ENCODE measurements at regions not wholly inside any gene's neighbourhood (a gene's known extent, or its start where the extent isn't known, plus 50 kb on each side); places are given as distances from the start of the nearest gene placed in this dataset.

DNA sequence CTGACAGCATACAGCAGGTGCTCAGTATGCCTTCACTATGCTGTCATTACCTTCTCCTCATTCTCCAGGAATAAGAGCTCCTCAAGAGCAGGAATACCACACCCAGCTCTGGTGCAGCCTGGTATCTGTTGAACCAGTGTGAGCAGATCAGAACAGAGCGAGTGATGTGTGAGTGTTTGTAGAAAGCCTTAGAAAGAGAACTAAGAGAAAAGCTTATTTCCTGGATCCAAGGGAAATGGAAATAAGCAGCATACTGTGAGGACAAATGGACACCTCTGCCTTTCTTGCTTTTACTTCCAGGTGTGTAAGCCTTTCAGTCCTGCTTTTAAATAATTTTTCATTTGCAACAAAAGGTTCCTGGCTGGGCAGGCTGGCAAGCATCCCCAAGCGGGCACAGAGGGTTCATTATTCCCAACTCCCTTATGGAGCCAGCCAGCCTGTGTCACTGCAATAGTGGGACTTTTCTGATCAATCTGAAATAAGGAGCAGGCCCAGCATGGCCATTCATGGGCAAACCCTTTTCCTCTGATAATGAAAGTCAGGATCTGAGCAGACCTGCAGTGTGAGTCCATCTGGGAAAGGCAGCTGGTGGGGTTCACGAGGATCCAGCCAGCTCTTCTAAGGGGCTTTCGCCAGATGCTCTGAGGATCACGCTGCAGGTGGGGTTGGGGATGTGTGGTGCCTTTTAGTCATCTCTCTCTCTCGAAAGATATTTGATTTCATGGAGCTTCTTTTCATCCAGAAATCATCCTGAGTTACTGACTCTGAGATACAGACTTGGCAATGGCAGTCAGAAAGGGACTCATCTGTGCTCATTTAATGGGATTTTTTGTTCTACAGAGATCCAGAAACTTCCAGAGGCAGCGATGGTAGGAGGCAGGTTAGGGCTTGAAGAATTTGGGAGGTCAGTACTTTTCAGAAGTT lies 594.9 kb upstream of the CFAP20DC start:
- no peak for DNase-seq

DNA sequence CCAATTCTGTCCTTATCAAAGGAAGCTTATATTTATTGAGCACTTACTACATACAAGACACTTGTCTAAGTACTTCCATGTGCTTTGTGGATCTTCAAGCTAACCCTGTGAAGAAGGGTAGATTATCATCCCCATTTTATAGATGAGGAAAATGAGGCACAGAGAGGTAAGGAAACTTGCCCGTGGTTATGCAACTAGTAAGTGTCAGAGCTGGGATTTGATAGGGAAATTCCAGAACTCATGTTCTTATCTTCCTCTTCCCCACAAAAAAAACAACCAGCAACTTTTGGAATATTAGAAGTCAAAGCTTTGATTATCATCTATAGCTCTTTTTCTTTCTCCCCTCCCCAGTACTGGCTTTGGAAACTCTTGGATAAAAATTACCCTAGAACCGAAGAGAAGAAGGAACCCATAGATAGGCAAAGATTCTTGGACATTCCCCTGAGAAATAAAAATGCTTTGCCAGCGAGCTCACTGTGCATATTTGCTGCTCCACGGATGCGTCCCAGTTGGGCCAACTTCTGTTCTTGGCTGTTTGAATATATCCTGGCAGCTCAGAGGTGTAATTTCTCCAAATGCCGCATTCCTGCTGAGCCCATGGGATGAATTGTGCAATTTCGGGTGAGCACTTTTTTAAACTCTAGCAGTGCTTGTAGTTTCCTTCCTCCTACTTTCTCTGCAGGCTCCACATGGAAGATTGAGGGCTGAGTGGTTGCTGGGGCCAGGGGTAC lies 591.5 kb upstream of the CFAP20DC start:
- peak; percentile 54 for DNase-seq

DNA sequence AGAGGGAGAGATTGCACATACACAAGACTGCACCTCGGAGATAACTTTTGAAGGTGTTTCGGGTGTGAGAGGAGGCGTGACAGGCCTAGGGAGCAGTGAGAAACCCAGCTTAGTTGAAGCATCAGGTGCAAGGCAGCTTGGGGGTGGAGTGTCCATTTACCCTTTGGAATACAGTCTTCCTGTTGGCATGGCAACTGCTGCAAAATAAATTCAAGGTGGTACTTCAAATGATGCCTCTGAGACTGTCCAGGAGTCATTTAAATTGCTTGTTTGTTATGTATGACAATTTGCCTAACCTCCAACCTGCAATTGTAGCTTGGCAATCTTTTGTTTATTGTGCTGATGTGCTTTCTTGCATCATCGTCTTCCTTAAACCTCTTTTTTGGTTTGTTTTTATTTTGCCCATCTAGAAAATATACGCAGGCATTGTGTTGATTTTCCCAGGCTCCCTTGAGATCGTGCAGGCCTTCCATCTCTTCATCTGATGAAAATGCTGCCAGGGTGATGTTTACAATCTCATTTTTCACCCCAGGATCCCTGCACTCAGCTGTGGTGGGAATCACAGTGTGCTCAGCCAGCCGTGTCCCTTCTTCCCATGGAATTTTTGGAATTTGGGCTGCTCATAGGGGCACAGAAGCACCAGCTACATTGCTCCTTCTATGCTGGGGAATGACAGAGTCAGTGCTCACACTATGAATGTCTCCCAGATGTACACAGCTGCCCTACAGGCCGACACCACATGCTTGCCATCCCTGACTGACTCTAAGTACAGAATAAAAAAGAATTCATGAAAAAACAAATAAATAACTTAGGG lies 583.1 kb upstream of the CFAP20DC start:
- peak; percentile 38 for DNase-seq

DNA sequence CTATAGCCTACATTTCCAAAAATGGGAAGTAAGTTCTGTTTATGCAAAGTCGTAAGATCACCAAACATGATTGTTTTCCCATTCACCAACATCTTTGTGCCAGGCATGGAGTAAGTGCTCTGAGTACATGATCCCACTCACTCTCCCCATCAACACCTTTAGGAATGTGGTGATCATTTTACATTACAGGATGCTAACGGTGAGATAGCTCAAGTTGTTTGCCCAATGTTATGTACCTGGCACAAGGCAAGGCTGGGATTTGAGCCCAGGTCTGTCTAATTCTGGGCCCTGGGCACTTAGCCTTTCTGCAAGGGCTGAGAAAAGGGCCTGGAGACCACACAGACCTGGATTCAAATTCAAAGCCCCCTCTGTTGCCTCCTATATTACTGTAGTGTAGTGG lies 581.7 kb upstream of the CFAP20DC start:
- no peak for DNase-seq

DNA sequence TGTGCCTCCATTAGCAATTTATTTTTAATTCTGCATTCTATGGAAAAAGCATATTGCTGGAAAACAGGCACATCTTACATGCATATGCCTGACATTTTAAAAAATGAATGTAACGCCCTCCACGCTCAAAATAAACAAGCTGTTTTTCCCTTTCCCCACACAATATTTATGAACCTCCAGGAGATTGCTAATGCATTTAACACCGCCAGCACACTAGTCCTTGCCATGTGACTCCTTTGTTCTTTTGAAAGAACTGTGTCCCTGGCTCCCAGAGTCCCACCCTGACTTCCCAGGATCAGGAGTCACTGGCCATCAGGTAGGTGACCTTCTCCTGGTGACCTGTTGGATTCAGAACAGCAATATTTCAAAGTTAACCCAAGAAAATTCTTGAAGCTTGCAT lies 571.2 kb upstream of the CFAP20DC start:
- no peak for DNase-seq

DNA sequence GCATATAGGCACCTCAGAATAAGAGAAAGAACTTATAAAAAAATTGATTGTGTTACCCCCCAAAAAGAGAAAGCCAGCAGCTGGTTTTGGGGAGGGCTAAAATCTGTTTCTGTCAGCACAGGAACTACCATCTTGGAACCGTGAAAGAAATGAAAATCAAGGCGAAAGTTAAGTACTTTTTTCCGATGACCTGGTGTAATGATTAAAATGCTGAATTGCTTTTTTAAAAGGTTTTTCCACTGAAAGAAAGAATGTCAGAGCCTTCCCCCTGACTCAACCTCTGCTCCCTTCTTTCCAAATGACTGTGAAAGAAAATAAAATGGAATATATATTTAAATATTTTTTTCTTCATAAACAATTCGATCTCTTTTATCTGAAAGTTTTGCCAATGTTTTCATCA lies 570.5 kb upstream of the CFAP20DC start:
- DNase-seq: no peak

DNA sequence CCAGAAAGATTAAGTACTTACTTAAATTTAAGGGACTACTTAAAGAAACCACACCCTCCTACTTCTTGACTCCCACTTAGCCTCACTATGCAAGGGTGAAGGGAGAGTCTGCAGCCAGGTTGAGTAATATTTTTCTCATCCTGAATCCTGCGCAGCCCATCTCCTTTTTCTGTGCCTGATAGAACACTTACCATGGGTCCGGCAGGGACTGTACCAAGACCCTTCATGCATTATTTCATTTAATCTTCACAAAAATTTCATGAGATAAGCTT lies 562.6 kb upstream of the CFAP20DC start:
- no peak for DNase-seq

DNA sequence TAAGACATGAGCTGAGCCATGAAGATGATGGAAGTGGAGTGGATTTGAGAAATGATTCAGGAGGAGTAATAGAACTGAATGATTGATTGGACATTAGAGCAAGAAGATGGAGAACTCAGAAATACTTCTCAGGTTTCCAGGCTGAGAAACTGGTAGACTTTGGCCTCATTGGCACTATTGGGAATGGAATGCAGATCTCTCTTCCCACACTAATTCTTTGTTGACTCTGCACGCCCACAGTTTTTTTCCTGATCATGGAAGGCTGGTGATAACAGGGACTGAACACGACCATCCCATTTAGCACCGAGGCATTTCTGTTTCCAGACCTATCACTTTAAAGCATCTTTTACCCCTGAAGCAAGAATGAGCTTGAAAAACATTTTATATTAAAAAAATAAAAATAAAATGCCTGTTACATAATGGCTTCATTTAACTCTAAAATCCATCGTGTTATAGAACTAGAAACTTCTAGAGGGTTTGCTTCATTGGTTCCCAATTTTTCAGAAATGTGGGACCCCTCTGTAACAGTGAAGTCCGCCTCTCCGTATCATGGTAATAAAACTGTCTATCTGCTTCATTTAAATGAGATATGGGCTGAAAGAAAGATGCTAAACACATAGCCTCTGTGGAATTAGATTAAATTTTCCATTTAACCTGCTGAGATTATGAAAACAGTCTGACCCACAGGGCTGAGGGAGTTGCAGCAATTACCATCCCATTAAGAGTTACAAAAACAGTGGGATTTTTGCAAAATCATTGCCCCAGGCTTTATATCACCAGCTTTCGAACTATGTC lies 562.0 kb upstream of the CFAP20DC start:
- no peak for DNase-seq

DNA sequence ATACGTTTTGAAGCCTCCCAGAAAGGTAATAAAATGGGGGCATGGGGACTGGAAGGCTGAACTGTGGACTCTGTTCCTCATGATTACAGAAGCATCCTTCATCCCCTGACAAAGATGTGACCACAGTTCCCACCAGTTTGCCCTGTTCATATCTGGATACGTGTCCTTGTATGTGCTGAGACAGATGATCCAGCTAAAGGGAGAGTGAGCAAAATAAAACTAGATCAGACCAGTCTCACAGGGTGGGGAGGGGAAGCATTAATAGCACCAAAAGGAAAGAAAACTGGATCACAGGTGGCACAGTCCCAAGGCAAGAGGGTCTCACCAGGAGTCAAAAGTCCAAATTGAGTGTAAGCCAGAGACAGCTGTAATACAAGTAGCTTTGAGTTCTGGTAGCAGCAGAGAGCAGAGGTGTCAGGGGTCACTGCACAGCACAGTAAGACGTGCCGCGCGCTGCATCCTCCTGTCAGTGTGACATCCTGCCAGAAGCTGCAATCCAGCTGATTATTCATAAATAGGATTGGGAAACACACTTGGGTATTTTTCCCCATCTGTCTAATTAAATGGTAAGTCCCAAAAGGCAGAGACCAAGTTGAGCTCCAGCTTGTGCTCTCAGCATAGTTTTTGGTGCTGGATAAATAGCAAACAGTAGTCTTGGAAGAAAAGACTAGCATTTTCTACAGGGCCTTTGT lies 560.0 kb upstream of the CFAP20DC start:
- DNase-seq: peak; percentile 29

DNA sequence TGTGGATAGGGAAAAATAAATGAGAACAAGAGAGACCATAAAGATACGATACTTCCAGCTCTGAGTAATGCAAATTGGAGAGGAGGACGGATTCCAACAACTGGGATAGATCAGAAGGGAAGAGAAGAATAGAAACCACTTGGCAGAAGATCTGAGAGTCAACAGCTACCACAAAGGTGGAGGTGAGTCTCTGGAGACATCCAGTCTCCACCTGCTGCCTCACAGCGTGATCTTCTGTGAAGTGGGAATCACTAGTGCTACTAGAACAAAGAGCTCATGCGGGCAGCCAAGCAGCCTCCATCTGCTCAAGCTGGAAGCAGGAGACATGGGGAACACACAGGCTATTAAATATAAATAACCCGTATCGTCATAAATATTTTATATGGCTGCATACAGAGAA lies 558.5 kb upstream of the CFAP20DC start:
- DNase-seq: no peak

DNA sequence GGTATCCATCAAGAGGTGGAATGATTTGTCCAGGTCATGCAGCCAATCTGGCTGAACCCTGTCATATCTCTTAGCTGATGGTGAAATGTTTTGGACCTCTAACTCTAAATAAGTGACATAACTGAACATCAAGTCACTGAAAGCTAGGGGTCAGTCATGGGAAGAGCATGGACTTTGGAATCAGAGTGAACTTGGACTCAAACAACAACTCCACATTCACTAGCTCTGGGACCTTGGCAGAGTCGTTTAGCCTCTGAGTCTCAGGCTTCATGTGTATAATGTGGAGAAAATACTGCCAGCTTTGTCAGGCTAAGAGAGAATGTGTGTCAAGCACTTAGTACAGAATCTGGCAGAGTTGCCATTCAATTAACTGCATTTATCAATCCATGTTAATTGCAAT lies 557.8 kb upstream of the CFAP20DC start:
- no peak for DNase-seq

DNA sequence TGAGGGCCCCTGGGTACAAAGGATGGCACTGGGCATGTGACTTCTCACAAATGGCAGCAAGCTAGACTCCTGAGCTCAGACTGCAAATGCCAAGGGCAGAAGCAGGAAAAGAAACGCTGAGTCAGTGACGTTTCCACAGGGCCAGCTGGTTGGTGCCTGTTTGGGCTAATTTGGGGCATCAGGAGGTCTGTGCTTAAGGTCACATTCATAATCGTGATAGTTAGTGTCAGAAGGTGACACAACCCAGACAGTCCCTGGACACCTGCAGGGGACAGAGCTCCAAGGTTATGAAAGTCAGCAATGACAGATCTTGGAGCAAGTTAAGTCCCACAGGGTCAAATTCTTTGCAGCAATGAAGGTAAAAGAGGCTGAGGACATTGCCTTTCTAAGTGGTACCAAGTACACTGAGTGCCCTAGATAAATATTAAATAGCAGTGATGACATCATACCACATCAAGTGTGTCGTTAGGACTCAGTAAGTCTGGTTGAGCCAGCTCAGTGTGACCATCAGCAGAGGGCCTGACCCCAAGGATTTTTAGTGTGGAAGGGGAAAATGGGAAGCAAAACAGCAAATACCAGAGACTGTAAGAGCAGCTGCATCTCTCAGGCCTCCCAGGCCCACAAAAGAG lies 556.9 kb upstream of the CFAP20DC start:
- DNase-seq: no peak

DNA sequence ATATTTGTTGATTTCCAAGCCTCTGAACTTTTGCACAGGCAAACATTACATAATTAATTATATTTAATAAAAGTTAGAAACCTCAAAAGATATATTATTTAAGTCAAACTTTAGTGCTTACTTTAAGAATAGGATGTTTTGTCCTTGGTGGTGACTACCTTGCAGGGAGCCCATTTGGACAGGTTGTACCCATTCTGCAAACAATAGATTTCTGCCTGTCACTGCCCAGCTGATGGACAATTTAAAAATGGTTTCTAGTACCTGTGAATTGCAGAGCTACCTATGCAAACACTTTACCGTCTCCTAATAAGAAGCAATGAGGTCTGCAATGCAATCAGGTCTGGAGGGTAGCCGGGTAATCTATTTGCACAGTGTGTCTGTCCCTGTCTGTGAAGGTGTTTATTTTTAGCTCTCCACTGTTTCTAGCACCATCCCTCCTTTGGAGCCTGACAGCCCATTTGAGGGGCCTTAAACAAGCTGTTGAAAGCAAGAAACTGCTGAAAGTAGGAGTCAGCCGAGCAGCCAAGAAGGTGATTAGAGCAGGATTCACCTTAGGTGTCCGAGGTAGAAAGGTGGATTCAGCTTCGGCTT lies 556.2 kb upstream of the CFAP20DC start:
- DNase-seq: no peak

DNA sequence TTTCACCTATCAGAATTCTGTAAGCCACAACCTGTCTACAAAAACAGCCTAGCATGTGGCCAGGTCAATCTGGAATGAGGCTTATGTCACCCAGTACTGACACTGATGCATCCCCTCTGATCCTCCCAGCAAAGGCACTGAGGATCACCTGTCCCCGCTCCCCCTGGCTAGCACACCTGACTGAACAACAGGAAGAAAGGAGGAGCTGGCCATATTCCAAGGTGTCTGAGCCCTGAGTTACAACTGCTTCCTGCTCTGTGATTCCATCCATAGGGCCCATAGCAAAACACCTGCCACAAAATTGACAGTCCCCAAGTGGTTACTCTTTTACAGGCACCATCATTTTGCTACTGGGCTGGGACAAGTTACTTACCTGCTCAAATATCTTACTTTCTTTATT lies 555.5 kb upstream of the CFAP20DC start:
- DNase-seq: no peak

DNA sequence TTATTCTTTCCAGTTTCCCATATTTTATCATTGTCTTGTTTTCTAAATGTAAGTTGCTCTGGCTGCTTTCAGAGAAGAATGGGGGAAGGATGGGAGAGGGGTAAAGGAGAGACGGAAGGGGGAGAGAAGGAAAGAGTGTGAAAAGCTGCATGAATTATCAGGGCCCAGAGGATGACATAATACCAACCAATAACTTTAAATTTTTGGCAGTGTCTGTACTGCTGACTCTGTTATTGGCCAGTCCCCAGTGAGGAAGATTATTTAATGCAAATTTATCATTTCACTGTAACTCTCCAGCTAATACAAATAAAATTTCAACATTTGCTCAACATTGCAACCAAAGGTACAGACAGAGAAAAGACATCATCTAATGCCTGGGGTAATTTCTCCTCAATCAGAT lies 551.7 kb upstream of the CFAP20DC start:
- DNase-seq: no peak

DNA sequence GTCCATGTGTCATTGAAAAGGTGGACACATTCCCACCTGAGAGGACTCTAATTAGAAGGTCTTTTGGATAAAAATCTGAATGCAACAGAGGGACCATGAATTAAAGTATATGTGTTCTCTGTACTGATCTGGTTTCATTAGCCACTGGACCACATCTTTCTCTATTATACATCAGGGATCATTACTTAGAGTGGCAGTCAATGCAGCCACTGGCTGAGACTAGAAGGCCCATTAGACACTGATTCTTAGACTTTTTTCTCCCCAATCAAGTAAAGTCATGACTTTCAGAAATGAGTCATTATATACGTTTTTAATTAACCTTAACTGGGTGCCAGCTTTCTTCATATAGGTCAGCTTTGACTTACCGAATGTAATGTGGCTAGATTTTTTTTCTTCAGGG lies 550.8 kb upstream of the CFAP20DC start:
- no peak for DNase-seq

DNA sequence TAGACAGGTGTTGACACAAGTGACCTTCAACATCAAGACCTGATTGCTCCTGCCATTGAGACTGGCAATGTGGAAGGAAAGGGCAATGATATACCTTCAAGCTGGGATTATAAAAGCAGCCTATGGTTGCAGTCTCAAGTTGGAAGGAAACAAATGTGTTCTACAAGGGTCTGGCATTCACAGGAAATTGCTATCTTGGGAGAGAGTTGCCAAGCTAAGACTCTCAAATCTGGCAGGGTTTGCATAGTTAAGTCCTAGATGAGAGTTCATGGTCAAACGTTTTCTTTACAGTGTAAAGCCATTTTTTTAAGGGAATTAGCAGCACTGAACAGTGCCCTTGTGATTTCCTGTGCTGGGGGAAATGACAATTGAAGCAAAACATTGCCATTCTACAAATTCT lies 546.9 kb upstream of the CFAP20DC start:
- DNase-seq: no peak

DNA sequence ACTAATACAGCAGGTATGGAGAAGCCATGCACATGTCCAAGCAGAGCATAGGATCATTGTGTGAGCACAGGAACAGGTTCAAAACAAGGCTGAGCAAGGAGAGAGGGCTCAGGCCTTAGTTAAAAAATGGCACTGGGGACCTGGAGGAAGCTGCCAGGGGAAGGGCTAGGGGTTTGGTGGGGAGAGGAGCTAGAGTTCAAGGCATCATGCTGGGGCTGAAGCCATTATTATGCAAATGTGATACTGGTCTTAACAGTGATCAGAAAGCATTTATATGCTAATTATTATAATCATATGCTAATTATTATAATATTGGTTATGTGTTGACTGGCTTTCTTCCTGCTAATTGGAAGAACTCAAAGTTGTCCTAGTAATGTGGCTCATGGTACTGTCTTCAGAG lies 546.0 kb upstream of the CFAP20DC start:
- DNase-seq: no peak

DNA sequence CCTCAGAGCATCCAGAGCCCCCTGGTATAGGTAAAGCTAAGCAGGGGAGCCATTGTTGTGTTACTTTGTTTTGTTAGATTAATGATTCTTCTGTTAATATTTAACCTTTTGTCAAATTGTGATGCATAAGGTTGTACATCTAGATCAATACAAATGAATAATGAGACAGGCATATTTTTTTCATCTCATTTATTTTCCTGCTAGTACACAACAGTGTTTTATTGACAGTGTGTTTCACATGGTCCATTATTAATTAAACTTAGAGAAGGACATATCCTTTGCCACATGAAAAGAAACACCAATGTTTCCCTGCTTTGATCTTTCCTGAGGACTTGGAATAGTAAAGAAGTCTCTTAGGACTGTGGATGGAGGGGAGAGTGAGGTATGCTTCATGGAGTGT lies 543.6 kb upstream of the CFAP20DC start:
- no peak for DNase-seq

DNA sequence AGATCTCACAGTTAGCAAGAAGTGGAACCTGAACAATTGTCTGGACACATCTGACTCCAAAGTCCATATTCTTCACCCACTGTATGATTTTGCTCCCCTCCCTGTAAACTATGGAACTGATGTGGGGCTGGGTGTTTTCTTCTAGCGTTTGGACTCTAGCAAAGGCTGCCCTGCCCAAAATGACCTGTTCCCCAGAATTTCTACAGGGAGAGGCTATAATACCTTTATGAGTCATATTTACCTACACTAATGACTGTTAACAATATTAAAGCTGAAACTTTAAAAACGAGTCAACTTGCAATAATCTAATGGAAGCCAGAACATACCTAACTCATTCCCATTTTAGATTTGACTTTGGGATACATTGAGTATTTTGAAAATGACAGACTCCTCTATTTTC lies 531.2 kb upstream of the CFAP20DC start:
- DNase-seq: no peak

DNA sequence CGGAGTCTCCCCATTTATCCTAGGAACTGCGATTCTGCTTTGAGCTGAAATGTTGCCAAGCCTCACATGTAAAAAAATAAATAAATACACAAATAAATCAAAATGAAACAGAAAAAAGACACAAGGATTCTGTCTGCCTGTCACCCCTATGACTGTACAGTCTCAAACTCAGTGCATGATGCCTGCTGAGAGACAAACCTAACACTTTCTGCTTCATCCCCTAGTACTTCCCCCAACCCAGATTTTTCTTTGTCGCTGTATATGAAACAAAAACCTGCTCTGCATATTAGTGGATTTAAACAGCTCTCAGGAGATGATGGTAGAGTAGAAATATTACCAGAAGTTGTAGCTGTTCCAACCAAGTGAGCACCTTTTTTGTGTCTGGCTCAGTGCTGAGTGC lies 530.7 kb upstream of the CFAP20DC start:
- DNase-seq: no peak
